Esophagus squamous epithelium (tissue), 5 donors: ENCODE measurements at regions not wholly inside any gene's neighbourhood (a gene's known extent, or its start where the extent isn't known, plus 50 kb on each side); places are given as distances from the start of the nearest gene placed in this dataset.

Experiments used
- DNase-seq: peaks from one replicate; lab custom pipeline; 2025; lab: John Stamatoyannopoulos, UW
- H3K27ac ChIP-seq, 4 donors: fragments of 200-600 bp; sonication (generic); one replicate each; pipeline ENCODE4 v1.5.1; 2016 to 2019; ENCODE audit warnings: mild to moderate bottlenecking in 1 of 4
- H3K27me3 ChIP-seq, 4 donors: fragments of 200-600 bp; sonication (generic); 1 replicate in 3 of 4; 2 replicates in 1 of 4; pipeline versions ENCODE4 v1.5.1 to v1.6.0; 2017 to 2021; ENCODE audit warnings: antibody characterized with exemption in 1 of 4
- H3K36me3 ChIP-seq, 3 donors: fragments of 200-600 bp; sonication (generic); one replicate each; pipeline ENCODE4 v1.5.1; 2016 to 2019
- H3K4me1 ChIP-seq, 3 donors: fragments of 200-600 bp; sonication (generic); one replicate each; pipeline ENCODE4 v1.5.1; 2017 to 2019
- H3K4me3 ChIP-seq, 4 donors: fragments of 200-600 bp; sonication (generic); 1 replicate in 3 of 4; 2 replicates in 1 of 4; pipeline ENCODE4 v1.5.1; 2016 to 2019; ENCODE audit warnings: mild to moderate bottlenecking in 2 of 4, moderate library complexity in 1 of 4
- H3K9me3 ChIP-seq, 3 donors: fragments of 200-600 bp; sonication (generic); one replicate each; pipeline ENCODE4 v1.5.1; 2016 to 2019
- POLR2A ChIP-seq, 4 donors: fragments of 450-650 bp; IDR thresholded peaks; one replicate each; pipeline ENCODE4 v1.6.1; 2017; ENCODE audit warnings: antibody characterized with exemption in 4 of 4, mild to moderate bottlenecking in 4 of 4, moderate library complexity in 3 of 4
- WGBS, 2 donors: methylation state at CpG; one replicate each; pipeline ENCODE4 v1.1.5; 2018; 5-methylcytosine and 5-hydroxymethylcytosine counted together
- intact Hi-C: fragments of 100-400 bp; cut with DNase I; formaldehyde crosslinking; loops from one replicate; pipeline ENCODE4 v1.15.0; 2022
- TF ChIP-seq, protein P1 (sequence below), 6 experiments: fragments of 450-650 bp in 4 of 6; fragments of 200-600 bp in 2 of 6; sonication (generic) in 2 of 6; IDR thresholded peaks; one replicate each; pipeline ENCODE4 v1.5.1; 2016 to 2019; ENCODE audit warnings: antibody characterized with exemption in 6 of 6, mild to moderate bottlenecking in 4 of 6, moderate library complexity in 4 of 6
- donor health status: DM: yes; HTN: yes; CAD: no.

DNA sequence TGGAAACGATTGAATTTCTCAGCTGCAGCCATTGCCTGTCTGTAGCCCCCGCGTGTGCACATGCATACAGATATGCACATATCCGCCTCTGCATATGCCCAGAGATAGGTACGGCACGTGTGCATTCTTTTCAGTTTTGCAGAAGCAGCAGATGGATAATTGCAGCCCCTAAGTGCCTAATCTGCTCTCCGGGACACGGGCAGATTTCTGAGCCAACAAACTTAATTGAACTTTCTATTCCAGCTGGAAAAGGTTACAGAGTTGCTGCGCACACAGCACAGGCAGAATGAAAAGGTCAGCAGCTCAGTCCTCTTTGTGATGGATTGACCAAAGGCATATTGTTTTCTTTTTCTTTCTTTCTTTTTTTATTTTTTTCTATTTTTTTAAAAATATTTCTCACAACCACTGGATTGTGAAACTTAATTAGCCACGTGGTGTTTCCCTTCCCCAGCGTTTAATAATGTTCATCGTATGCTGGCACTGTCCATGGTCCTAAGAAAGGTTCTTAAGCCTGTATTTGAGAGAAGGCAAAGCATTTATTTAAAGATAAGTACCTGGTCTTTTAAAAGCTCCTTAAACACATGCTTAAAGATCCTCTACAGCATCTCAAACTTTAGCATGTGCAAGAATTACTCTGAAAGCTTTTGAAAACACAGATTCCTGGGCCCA, 270.2 kb upstream of the BRINP1 start:
- TF ChIP-seq, protein P1, sequence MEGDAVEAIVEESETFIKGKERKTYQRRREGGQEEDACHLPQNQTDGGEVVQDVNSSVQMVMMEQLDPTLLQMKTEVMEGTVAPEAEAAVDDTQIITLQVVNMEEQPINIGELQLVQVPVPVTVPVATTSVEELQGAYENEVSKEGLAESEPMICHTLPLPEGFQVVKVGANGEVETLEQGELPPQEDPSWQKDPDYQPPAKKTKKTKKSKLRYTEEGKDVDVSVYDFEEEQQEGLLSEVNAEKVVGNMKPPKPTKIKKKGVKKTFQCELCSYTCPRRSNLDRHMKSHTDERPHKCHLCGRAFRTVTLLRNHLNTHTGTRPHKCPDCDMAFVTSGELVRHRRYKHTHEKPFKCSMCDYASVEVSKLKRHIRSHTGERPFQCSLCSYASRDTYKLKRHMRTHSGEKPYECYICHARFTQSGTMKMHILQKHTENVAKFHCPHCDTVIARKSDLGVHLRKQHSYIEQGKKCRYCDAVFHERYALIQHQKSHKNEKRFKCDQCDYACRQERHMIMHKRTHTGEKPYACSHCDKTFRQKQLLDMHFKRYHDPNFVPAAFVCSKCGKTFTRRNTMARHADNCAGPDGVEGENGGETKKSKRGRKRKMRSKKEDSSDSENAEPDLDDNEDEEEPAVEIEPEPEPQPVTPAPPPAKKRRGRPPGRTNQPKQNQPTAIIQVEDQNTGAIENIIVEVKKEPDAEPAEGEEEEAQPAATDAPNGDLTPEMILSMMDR (IDR thresholded peaks at IDR 0.05): no peak
- no peak for TF ChIP-seq POLR2A (IDR thresholded peaks at IDR 0.05)
- no peak for DNase-seq
- Histone ChIP-seq H3K27me3 (no peaks in the 10 kb centered on the region), H3K4me3 (no peak overlapping the region), H3K36me3 (no peaks in the 10 kb centered on the region), H3K27ac (no peak overlapping the region), H3K4me1 (no peaks in the 10 kb centered on the region), H3K9me3 (no peaks in the 10 kb centered on the region)
- intact Hi-C loops: no loop called here
- WGBS, 2 donors: 55 to 61% methylated on average over 12 of the region's 12 CpGs

DNA sequence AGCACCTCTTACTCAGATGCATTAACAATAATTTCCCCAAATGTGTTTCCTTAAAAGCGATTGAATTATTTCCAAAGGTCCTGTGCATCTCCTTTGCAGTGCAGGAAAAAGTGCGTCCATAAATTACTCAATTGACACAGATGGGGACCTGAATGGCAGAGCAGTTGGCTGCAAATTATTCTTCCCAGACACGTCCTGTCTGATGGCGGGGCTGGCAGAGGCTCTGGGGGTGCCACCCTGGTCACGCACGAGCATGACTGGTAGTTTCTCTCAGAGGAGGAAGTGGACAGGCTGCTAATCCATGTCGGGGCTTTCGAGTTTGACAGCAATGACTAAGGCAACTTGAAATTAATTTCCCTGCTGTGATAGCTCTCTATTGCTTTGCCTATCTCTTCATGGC, 264.8 kb upstream of the BRINP1 start:
- H3K9me3 ChIP-seq: no peaks in the 10 kb centered on the region
- no peak overlapping the region for H3K27ac ChIP-seq
- no peak for TF ChIP-seq POLR2A (IDR thresholded peaks at IDR 0.05)
- TF ChIP-seq, protein P1 (IDR thresholded peaks at IDR 0.05): no peak
- intact Hi-C loops: no loop called here
- 62 to 93% methylated on average over 2 to 5 of the region's 8 CpGs for WGBS, 2 donors
- H3K27me3 ChIP-seq: no peaks in the 10 kb centered on the region
- DNase-seq: no peak
- H3K36me3 ChIP-seq: no peaks in the 10 kb centered on the region
- no peak overlapping the region for H3K4me3 ChIP-seq
- H3K4me1 ChIP-seq: no peaks in the 10 kb centered on the region

DNA sequence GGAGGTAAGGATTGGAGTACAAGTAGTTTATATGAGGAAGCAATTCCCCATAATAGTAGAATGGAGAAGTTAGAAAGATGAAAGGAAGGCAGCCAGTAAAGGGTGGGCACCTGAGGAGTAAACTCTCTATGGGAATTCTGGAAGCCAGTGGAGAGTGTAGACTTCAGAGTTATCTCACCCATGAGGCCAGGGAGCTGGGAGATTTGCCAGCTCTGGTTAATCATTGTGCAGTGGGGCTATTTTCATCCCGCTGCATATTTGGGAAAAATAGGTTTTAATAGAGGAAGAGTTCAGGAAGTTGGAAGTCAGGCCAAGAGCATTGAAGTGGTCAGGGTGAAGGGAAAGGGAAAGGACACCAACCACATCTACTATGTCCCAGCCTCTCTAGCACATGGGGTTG, 242.3 kb upstream of the BRINP1 start:
- no peaks in the 10 kb centered on the region for H3K36me3 ChIP-seq
- H3K4me3 ChIP-seq: no peak overlapping the region
- DNase-seq: no peak
- no peaks in the 10 kb centered on the region for H3K9me3 ChIP-seq
- no peaks in the 10 kb centered on the region for H3K4me1 ChIP-seq
- H3K27me3 ChIP-seq: no peaks in the 10 kb centered on the region
- no peak for TF ChIP-seq POLR2A (IDR thresholded peaks at IDR 0.05)
- TF ChIP-seq, protein P1 (IDR thresholded peaks at IDR 0.05): no peak
- WGBS, 2 donors: 56 to 64% methylated on average over 1 of the region's 1 CpG
- no peak overlapping the region for H3K27ac ChIP-seq
- intact Hi-C loops: no loop called here

DNA sequence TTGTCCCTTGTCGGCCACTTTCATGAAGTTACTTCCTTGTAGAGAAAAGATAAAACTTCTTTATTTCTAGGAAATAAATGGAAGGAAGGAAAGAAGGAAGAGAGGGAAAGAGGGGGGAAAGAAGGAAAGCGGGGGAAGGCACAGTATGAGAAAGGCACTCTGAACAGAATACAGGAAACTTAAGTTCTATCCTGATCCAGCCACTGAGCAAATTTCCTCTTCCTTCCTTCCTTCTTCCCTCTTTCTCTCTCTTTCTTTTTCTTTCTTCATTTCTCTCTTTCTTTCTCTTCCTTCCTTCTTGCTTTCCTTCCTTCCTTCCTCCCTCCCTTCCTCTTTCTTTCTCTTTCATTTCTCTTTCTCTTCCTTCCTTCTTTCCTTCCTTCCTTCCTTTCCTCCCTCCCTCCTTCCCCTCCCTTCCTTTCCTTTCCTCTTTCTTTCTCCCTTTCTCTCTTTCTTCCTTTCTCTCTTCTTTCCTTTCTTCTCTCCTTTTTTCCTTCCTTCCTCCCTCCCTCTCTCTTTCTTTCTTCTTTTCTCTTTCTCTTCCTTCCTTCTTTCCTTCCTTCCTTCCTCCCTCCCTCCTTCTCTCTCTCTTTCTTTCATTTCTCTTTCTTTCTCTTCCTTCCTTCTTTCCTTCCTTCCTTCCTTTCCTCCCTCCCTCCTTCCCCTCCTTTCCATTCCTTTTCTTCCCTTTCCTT, 240.2 kb upstream of the BRINP1 start:
- TF ChIP-seq POLR2A (IDR thresholded peaks at IDR 0.05): no peak
- TF ChIP-seq, protein P1 (IDR thresholded peaks at IDR 0.05): no peak
- H3K4me1 ChIP-seq: no peaks in the 10 kb centered on the region
- 75 to 86% methylated on average over 2 of the region's 2 CpGs for WGBS, 2 donors
- intact Hi-C loops: no loop called here
- no peak overlapping the region for H3K4me3 ChIP-seq
- H3K27me3 ChIP-seq: no peaks in the 10 kb centered on the region
- H3K9me3 ChIP-seq: no peaks in the 10 kb centered on the region
- H3K27ac ChIP-seq: no peak overlapping the region
- DNase-seq: no peak
- H3K36me3 ChIP-seq: no peaks in the 10 kb centered on the region

DNA sequence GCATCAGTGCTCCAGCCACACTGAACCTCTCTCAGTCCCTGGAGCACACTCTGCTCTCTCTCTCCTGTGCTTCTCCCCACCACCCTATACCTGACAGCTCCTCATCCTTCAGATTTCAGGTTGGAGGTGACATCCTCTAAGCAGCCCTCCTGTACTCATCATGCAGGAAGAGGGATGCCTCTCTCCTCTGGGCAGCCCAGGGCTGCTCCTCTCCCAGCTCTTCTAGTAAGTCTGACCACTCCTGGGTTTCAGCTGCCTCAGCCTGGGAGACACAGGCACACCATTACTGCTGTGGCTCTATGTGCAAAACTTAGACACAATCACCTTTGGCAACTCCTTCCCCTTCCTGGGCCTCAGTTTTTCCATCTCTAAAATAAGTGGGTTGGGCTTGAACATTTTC, 232.4 kb upstream of the BRINP1 start:
- H3K36me3 ChIP-seq: no peaks in the 10 kb centered on the region

More for the DNA sequence above, 232.4 kb upstream of the BRINP1 start:
- DNase-seq: no peak
- Histone ChIP-seq H3K9me3 (no peaks in the 10 kb centered on the region), H3K4me1 (no peaks in the 10 kb centered on the region), H3K27ac (no peak overlapping the region), H3K27me3 (no peaks in the 10 kb centered on the region), H3K4me3 (no peak overlapping the region)
- TF ChIP-seq POLR2A (IDR thresholded peaks at IDR 0.05): no peak
- TF ChIP-seq, protein P1 (IDR thresholded peaks at IDR 0.05): no peak
- intact Hi-C loops: no loop called here
